Effector CD8-positive, alpha-beta T cell (primary cell): ENCODE measurements at regions not wholly inside any gene's neighbourhood (a gene's known extent, or its start where the extent isn't known, plus 50 kb on each side); places are given as distances from the start of the nearest gene placed in this dataset.
"Not testable (repeated sequence)": the region's sequence is repeated elsewhere in the genome, so short reads cannot be mapped to it uniquely, and the experiment has no call there.

ENCODE experiments used
- DNase-seq: peaks from one replicate; lab custom pipeline; 2025; lab: John Stamatoyannopoulos, UW

- not testable (repeated sequence) for DNase-seq
Observed at GRCh38 chr5:1636208-1636770, 112.5 kb upstream of the LPCAT1 start.

GRCh38 chr5:1635477-1635876 is 111.7 kb upstream of the LPCAT1 start:
- not testable (repeated sequence) for DNase-seq

GRCh38 chr5:1634337-1634661 is 110.5 kb upstream of the LPCAT1 start:
- no peak for DNase-seq

GRCh38 chr5:1633605-1634336 is 110.0 kb upstream of the LPCAT1 start:
- peak; percentile 47 for DNase-seq

- not testable (repeated sequence) for DNase-seq
Observed at GRCh38 chr5:1631004-1631403, 107.2 kb upstream of the LPCAT1 start.

- DNase-seq, result not testable (repeated sequence)
Observed at GRCh38 chr5:1626397-1626796, 102.6 kb upstream of the LPCAT1 start.

GRCh38 chr5:1619531-1619930 is 95.8 kb upstream of the LPCAT1 start:
- DNase-seq, result not testable (repeated sequence)

GRCh38 chr5:1618296-1618865 is 94.6 kb upstream of the LPCAT1 start:
- not testable (repeated sequence) for DNase-seq

GRCh38 chr5:1617236-1617755 is 93.5 kb upstream of the LPCAT1 start:
- DNase-seq, result not testable (repeated sequence)

GRCh38 chr5:1613515-1613914 is 89.8 kb upstream of the LPCAT1 start:
- DNase-seq, result not testable (repeated sequence)

GRCh38 chr5:1610526-1610925 is 86.8 kb upstream of the LPCAT1 start:
- not testable (repeated sequence) for DNase-seq

- DNase-seq, result not testable (repeated sequence)
Observed at GRCh38 chr5:1609111-1609510, 85.4 kb upstream of the LPCAT1 start.

GRCh38 chr5:1608336-1608735 is 84.6 kb upstream of the LPCAT1 start:
- not testable (repeated sequence) for DNase-seq

- not testable (repeated sequence) for DNase-seq
Observed at GRCh38 chr5:1606951-1607350, 83.2 kb upstream of the LPCAT1 start.

GRCh38 chr5:1603916-1604315 is 80.2 kb upstream of the LPCAT1 start:
- DNase-seq, result not testable (repeated sequence)

- DNase-seq, result not testable (repeated sequence)
Observed at GRCh38 chr5:1601565-1601964, 77.8 kb upstream of the LPCAT1 start.

GRCh38 chr5:1598950-1599737 is 75.4 kb upstream of the LPCAT1 start:
- DNase-seq, result not testable (repeated sequence)

GRCh38 chr5:1597093-1597473 is 73.3 kb upstream of the LPCAT1 start:
- DNase-seq, result not testable (repeated sequence)

GRCh38 chr5:1596462-1597092 is 72.8 kb upstream of the LPCAT1 start:
- not testable (repeated sequence) for DNase-seq

- peak; percentile 87 for DNase-seq
Observed at GRCh38 chr5:1594357-1595106, 70.8 kb upstream of the LPCAT1 start.

GRCh38 chr5:1593903-1594356 is 70.2 kb upstream of the LPCAT1 start:
- no peak for DNase-seq
